Fibroblast of villous mesenchyme (primary cell): ENCODE measurements at regions not wholly inside any gene's neighbourhood (a gene's known extent, or its start where the extent isn't known, plus 50 kb on each side); places are given as distances from the start of the nearest gene placed in this dataset.

ENCODE experiments used
- DNase-seq: peaks from one replicate; pipeline ENCODE4 v3.0.0-alpha.2; 2010; ENCODE audit warnings: low read depth
- H3K4me3 ChIP-seq: 2 replicates; pipeline ENCODE4 v1.5.1; 2011; ENCODE audit warnings: low read depth, mild to moderate bottlenecking, low read length
- TF ChIP-seq, protein P1 (sequence below): IDR thresholded peaks from 2 replicates; pipeline ENCODE4 v1.5.1; 2012; ENCODE audit warnings: low read depth, mild to moderate bottlenecking, low read length; ENCODE audit not compliant: insufficient read depth

DNA sequence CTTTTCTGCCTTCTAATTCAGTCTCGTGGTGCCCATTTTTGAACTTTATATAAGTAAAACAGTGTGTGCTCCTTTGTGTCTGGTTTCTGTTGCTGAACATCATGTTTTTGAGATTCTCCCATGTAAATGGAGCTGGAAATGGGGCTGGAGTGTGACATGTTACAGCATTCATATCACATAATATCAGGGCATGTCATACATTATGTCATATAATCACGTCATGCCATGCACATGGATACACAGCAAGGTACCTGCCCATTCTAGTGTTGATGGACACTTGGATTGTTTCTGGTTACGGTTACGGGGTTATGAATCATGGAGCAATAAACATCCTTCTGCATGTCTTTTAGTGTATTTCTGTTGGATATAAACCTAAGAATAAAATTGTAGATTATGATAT is 117.1 kb upstream of the MYT1L start:
- H3K4me3 ChIP-seq = no peak overlapping the region
- TF ChIP-seq, protein P1, sequence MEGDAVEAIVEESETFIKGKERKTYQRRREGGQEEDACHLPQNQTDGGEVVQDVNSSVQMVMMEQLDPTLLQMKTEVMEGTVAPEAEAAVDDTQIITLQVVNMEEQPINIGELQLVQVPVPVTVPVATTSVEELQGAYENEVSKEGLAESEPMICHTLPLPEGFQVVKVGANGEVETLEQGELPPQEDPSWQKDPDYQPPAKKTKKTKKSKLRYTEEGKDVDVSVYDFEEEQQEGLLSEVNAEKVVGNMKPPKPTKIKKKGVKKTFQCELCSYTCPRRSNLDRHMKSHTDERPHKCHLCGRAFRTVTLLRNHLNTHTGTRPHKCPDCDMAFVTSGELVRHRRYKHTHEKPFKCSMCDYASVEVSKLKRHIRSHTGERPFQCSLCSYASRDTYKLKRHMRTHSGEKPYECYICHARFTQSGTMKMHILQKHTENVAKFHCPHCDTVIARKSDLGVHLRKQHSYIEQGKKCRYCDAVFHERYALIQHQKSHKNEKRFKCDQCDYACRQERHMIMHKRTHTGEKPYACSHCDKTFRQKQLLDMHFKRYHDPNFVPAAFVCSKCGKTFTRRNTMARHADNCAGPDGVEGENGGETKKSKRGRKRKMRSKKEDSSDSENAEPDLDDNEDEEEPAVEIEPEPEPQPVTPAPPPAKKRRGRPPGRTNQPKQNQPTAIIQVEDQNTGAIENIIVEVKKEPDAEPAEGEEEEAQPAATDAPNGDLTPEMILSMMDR = no peak

DNA sequence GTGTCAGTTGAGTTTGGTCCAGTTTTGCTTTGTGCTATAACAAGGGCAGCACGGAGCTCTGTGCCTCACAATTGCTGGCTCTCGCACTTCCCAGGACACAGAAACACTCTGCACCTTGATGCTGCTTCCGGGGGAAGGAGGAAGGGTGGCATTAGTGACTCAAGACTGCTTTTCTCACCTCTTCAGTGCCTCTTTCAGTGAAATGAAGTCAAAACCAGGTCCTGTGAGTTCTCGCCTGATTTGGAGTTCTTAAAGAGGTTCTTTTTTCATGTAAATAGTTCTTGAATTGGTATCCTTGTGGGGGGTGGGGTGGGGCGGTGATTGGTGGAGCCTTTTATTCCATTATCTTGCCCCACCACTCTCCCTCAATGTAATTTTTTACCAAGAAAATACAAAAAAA is 91.5 kb upstream of the MYT1L start:
- TF ChIP-seq, protein P1 = no peak
- no peak overlapping the region for H3K4me3 ChIP-seq
- no peak for DNase-seq

More for the DNA sequence above, 117.1 kb upstream of the MYT1L start:
- no peak for DNase-seq

DNA sequence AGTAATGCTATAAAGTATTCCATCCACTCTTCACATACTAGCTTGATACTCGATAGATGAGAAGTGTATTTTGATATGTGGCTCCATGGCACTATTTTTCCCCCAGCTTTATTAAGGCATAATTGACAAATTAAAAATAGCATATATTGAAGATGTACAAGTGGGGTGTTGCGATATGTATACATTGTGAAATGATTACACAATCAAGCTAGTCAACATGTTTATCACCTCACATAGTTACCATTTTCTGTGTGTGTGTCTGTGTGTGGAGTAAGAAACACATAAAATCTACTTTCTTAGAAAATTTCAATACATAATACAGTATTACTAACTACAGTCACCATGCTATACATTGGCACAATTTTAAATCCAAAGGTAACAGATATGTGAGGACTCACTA is 82.5 kb upstream of the MYT1L start:
- H3K4me3 ChIP-seq = no peak overlapping the region
- no peak for DNase-seq
- TF ChIP-seq, protein P1 = no peak

DNA sequence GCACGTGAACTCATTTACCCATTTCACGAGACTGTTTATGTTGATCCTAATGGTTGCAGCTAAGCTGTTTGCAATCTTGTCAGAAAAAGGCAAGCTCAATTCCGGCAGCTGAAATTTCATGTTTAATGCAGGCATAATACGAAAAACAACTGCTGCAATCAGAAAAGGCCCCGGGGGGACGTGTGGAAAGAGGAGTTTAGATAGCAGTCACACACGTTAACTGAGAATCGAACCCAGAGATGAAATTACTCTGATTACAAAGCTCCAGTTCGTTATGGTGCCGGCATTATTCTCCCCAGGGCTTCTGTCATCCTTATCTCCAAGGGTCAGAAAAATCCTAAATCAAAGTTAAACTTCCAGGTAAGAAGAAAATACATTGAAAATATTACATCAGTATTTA is 79.9 kb upstream of the MYT1L start:
- TF ChIP-seq, protein P1 = no peak
- DNase-seq = no peak
- H3K4me3 ChIP-seq = no peak overlapping the region

DNA sequence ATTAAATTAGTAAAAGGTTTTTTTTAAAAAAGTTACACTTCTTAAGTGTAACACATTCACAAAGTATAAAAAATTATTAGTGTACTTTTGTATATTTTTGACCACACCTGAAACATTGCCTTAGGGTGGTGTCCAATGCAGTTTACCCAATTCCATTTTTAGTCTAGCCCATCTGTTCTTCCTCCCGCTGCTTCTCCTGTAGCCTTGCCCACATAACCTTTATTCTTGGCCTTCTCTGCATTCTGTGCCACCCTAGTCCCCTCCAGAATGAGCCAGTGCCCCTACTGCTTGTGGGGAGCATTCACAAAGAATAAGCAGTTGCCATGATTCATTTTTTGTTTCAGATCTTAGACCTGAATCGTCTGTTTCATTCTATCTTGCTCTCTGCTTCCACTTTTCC is 78.4 kb upstream of the MYT1L start:
- no peak for DNase-seq
- H3K4me3 ChIP-seq = no peak overlapping the region
- TF ChIP-seq, protein P1 = no peak

DNA sequence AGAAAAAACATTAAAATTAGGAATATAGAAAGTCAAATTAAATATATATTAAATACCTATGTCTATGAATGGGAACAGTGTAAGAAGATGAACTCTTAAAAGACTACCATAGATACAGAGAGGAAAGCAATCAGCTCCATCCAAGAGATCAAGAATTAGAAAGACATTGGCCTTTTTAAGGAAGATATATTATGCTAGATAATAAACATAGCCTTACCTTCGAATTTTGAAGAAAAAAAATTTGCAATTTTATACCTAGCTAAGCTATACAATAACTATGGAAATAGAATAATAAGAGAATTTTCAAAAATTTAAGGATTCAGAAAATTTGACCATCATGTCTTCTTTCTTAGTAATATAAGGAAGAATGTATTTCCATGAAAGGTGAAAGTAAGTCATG is 74.7 kb upstream of the MYT1L start:
- no peak overlapping the region for H3K4me3 ChIP-seq
- TF ChIP-seq, protein P1 = no peak
- no peak for DNase-seq

DNA sequence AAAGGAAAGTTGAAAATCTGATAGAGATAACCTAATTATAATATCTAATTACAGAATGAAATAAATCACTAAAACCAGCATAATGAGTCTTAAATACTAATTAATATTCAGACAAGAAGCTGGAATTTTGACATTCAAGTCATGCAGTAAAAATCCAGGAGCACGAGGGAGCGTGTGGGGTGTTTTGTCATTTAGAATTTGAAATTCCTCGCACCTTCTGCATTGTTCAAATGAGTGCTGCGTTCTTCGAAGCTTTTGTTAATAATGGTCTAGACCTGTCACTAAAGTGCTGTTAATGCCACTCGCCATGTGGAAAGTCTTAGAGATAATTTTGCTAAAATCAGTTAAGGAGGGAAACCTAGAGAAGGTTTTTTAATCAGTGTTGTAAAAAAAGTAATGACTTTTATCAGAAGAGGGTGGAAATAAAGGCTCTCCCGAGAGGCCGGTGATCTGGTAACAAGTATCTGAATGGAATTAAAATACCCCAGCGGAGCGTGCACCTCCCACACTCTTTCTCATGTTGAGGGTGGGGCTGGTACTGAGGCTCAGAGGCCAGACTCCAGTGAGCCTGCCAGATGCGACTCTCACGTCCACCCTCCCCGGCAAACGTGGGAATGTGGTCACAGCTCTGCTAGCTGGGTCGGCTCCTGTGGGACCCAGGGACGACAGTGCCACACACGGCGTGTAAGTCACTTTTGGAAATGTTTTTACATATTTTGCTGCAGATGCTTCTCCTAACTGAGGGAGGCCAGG is 69.4 kb upstream of the MYT1L start:
- DNase-seq = no peak
- no peak overlapping the region for H3K4me3 ChIP-seq
- TF ChIP-seq, protein P1 = no peak
